ENCODE measurements at regions not wholly inside any gene's neighbourhood (a gene's known extent, or its start where the extent isn't known, plus 50 kb on each side); places are given as distances from the start of the nearest gene placed in this dataset.
"Not testable (repeated sequence)": the region's sequence is repeated elsewhere in the genome, so short reads cannot be mapped to it uniquely, and the experiment has no call there.

- ATAC-seq (ENCODE audit: low FRiP score) (no peak), DNase-seq (ENCODE audit: low spot score) (no peak)
- no peak for TF ChIP-seq CTCF (IDR thresholded peaks at IDR 0.05)
These were observed 129.7 kb downstream of the IGLL1 start for GRCh38 chr22:23450434-23450795.

- not testable (repeated sequence) for ATAC-seq (ENCODE audit: low FRiP score); DNase-seq (ENCODE audit: low spot score)
These were observed 130.2 kb downstream of the IGLL1 start for GRCh38 chr22:23449748-23450433.

GRCh38 chr22:23448499-23449288, 131.4 kb downstream of the IGLL1 start:
- not testable (repeated sequence) for DNase-seq (ENCODE audit: low spot score); ATAC-seq (ENCODE audit: low FRiP score)

- no peak for TF ChIP-seq CTCF (IDR thresholded peaks at IDR 0.05)
- ATAC-seq (ENCODE audit: low FRiP score), result no peak
These were observed 133.2 kb downstream of the IGLL1 start for GRCh38 chr22:23446796-23447350.

GRCh38 chr22:23446194-23446593, 133.9 kb downstream of the IGLL1 start:
- DNase-seq (ENCODE audit: low spot score); ATAC-seq (ENCODE audit: low FRiP score): not testable (repeated sequence)

More at GRCh38 chr22:23446796-23447350, 133.2 kb downstream of the IGLL1 start:
- no peak for DNase-seq (ENCODE audit: low spot score)

- DNase-seq (ENCODE audit: low spot score); ATAC-seq (ENCODE audit: low FRiP score): not testable (repeated sequence)
These were observed 136.2 kb downstream of the IGLL1 start for GRCh38 chr22:23443905-23444304.

GRCh38 chr22:23439581-23439980, 140.5 kb downstream of the IGLL1 start:
- not testable (repeated sequence) for ATAC-seq (ENCODE audit: low FRiP score); DNase-seq (ENCODE audit: low spot score)

GRCh38 chr22:23438216-23438615, 141.9 kb downstream of the IGLL1 start:
- no peak for TF ChIP-seq CTCF (IDR thresholded peaks at IDR 0.05)
- no peak for DNase-seq (ENCODE audit: low spot score)
- no peak for ATAC-seq (ENCODE audit: low FRiP score)

- DNase-seq (ENCODE audit: low spot score) (no peak), ATAC-seq (ENCODE audit: low FRiP score) (no peak)
- TF ChIP-seq CTCF (IDR thresholded peaks at IDR 0.05), result no peak
These were observed 142.3 kb downstream of the IGLL1 start for GRCh38 chr22:23437779-23438178.

GRCh38 chr22:23437107-23437395, 143.0 kb downstream of the IGLL1 start:
- not testable (repeated sequence) for DNase-seq (ENCODE audit: low spot score); ATAC-seq (ENCODE audit: low FRiP score)

- DNase-seq (ENCODE audit: low spot score), result not testable (repeated sequence)
These were observed 143.6 kb downstream of the IGLL1 start for GRCh38 chr22:23436354-23437106.

GRCh38 chr22:23435186-23435585, 144.9 kb downstream of the IGLL1 start:
- not testable (repeated sequence) for DNase-seq (ENCODE audit: low spot score); ATAC-seq (ENCODE audit: low FRiP score)

More at GRCh38 chr22:23436354-23437106, 143.6 kb downstream of the IGLL1 start:
- ATAC-seq (ENCODE audit: low FRiP score), result not testable (repeated sequence)

- not testable (repeated sequence) for DNase-seq (ENCODE audit: low spot score); ATAC-seq (ENCODE audit: low FRiP score)
These were observed 145.8 kb downstream of the IGLL1 start for GRCh38 chr22:23434198-23434830.
